Parathyroid adenoma (tissue), 2 donors: ENCODE measurements at regions not wholly inside any gene's neighbourhood (a gene's known extent, or its start where the extent isn't known, plus 50 kb on each side); places are given as distances from the start of the nearest gene placed in this dataset.

ENCODE experiments used
- H2AFZ ChIP-seq: fragments of 300-600 bp; sonication (generic); one replicate; pipeline ENCODE4 v1.7.0; 2017; ENCODE audit warnings: antibody characterized with exemption, mild to moderate bottlenecking
- H3K27ac ChIP-seq: fragments of 300-600 bp; sonication (generic); one replicate; pipeline ENCODE4 v1.7.0; 2017
- H3K27me3 ChIP-seq: fragments of 300-600 bp; sonication (generic); one replicate; pipeline ENCODE4 v1.7.0; 2017; ENCODE audit warnings: low read length; ENCODE audit not compliant: control insufficient read depth, insufficient read depth
- H3K36me3 ChIP-seq: fragments of 300-600 bp; sonication (generic); one replicate; pipeline ENCODE4 v1.7.0; 2017; ENCODE audit warnings: low read length; ENCODE audit not compliant: control insufficient read depth, insufficient read depth
- H3K4me1 ChIP-seq: fragments of 300-600 bp; sonication (generic); one replicate; pipeline ENCODE4 v1.7.0; 2017; ENCODE audit warnings: control low read depth
- H3K4me2 ChIP-seq: fragments of 300-600 bp; sonication (generic); one replicate; pipeline ENCODE4 v1.7.0; 2017; ENCODE audit warnings: low read length
- H3K4me3 ChIP-seq: fragments of 300-600 bp; sonication (generic); one replicate; pipeline ENCODE4 v1.7.0; 2017; ENCODE audit warnings: low read depth, low read length
- H3K79me2 ChIP-seq: fragments of 300-600 bp; sonication (generic); one replicate; pipeline ENCODE4 v1.7.0; 2017; ENCODE audit warnings: control low read depth
- H3K9ac ChIP-seq: fragments of 300-600 bp; sonication (generic); one replicate; pipeline ENCODE4 v1.7.0; 2017; ENCODE audit warnings: mild to moderate bottlenecking
- H3K9me3 ChIP-seq: fragments of 300-600 bp; sonication (generic); one replicate; pipeline ENCODE4 v1.7.0; 2017; ENCODE audit warnings: low read length; ENCODE audit not compliant: control insufficient read depth
- CTCF ChIP-seq: fragments of 300-600 bp; sonication (generic); IDR thresholded peaks from one replicate; pipeline ENCODE4 v1.7.0; 2017; ENCODE audit warnings: antibody characterized with exemption, mild to moderate bottlenecking
- donor health status: primary hyperparathyroidism.

GRCh38 chr5:33244441-33245150 lies 196.2 kb upstream of the TARS1 start:
- no peak overlapping the region for H3K27ac ChIP-seq
- no peaks in the 10 kb centered on the region for H3K79me2 ChIP-seq
- H3K36me3 ChIP-seq: no peaks in the 10 kb centered on the region
- no peaks in the 10 kb centered on the region for H3K9me3 ChIP-seq
- TF ChIP-seq CTCF: no peak
- H3K4me2 ChIP-seq: no peak overlapping the region
- no peak overlapping the region for H3K9ac ChIP-seq
- no peaks in the 10 kb centered on the region for H3K27me3 ChIP-seq
- H3K4me1 ChIP-seq: no peaks in the 10 kb centered on the region
- no peak overlapping the region for H2AFZ ChIP-seq
- no peak overlapping the region for H3K4me3 ChIP-seq

GRCh38 chr5:33254579-33254978 lies 186.2 kb upstream of the TARS1 start:
- H3K27me3 ChIP-seq: no peaks in the 10 kb centered on the region
- H3K9me3 ChIP-seq: no peaks in the 10 kb centered on the region
- no peaks in the 10 kb centered on the region for H3K4me1 ChIP-seq

GRCh38 chr5:33257807-33258429 lies 182.8 kb upstream of the TARS1 start:
- Histone ChIP-seq H3K79me2 (no peaks in the 10 kb centered on the region), H2AFZ (no peak overlapping the region), H3K9ac (no peak overlapping the region), H3K36me3 (no peaks in the 10 kb centered on the region), H3K27me3 (no peaks in the 10 kb centered on the region), H3K4me1 (no peaks in the 10 kb centered on the region), H3K4me2 (no peak overlapping the region), H3K9me3 (no peaks in the 10 kb centered on the region), H3K4me3 (no peak overlapping the region), H3K27ac (no peak overlapping the region)
- TF ChIP-seq CTCF: no peak

More at GRCh38 chr5:33254579-33254978, 186.2 kb upstream of the TARS1 start:
- TF ChIP-seq CTCF: no peak
- Histone ChIP-seq H3K79me2 (no peaks in the 10 kb centered on the region), H2AFZ (no peak overlapping the region), H3K27ac (no peak overlapping the region), H3K9ac (no peak overlapping the region), H3K36me3 (no peaks in the 10 kb centered on the region), H3K4me2 (no peak overlapping the region), H3K4me3 (no peak overlapping the region)

- Histone ChIP-seq H3K4me1 (no peaks in the 10 kb centered on the region), H2AFZ (no peak overlapping the region), H3K36me3 (no peaks in the 10 kb centered on the region), H3K27me3 (no peaks in the 10 kb centered on the region), H3K4me3 (no peak overlapping the region), H3K79me2 (no peaks in the 10 kb centered on the region), H3K27ac (no peak overlapping the region), H3K4me2 (no peak overlapping the region), H3K9ac (no peak overlapping the region), H3K9me3 (no peaks in the 10 kb centered on the region)
- no peak for TF ChIP-seq CTCF
Observed at GRCh38 chr5:33258553-33258952, 182.2 kb upstream of the TARS1 start.

- Histone ChIP-seq H3K9ac (no peak overlapping the region), H3K4me2 (no peak overlapping the region), H3K4me1 (no peaks in the 10 kb centered on the region), H3K36me3 (no peaks in the 10 kb centered on the region), H3K27me3 (no peaks in the 10 kb centered on the region), H3K27ac (no peak overlapping the region), H3K9me3 (no peaks in the 10 kb centered on the region), H3K79me2 (no peaks in the 10 kb centered on the region), H2AFZ (no peak overlapping the region), H3K4me3 (no peak overlapping the region)
- TF ChIP-seq CTCF: no peak
Observed at GRCh38 chr5:33260098-33260497, 180.7 kb upstream of the TARS1 start.
